HCT116 (cell line): ENCODE measurements at regions not wholly inside any gene's neighbourhood (a gene's known extent, or its start where the extent isn't known, plus 50 kb on each side); places are given as distances from the start of the nearest gene placed in this dataset.

Experiments used
- ATAC-seq: fragments of 200-7000 bp; cut with Tn5 transposase; 2 replicates; pipeline ENCODE4 v1.9.1; 2020; ENCODE audit warnings: mild to moderate bottlenecking, moderate library complexity
- BruUV-seq: library from RNA; stranded (reverse); fragments of 400-500 nt; replicated peaks from 2 replicates; lab custom pipeline; 2021; lab: Mats Ljungman, UMichigan
- CTCF ChIA-PET: fragments of 300-600 bp; sonication (Branson Sonifier 250); formaldehyde crosslinking; loops from one replicate; lab custom pipeline; 2021; ENCODE audit warnings: antibody characterized with exemption; lab: Charles Lee
- POLR2A ChIA-PET: fragments of 300-600, 350-600 bp; sonication (Branson Sonifier 250); formaldehyde crosslinking; loops from one replicate; lab custom pipeline; 2021; ENCODE audit warnings: antibody characterized with exemption; lab: Charles Lee
- RAD21 ChIA-PET, 2 experiments: fragments of 300-600 bp; sonication (Branson Sonifier 250); formaldehyde crosslinking; loops; one replicate each; lab custom pipeline; 2023; ENCODE audit warnings: low total read pairs in 2 of 2; ENCODE audit not compliant: uncharacterized antibody in 2 of 2, unreplicated experiment in 2 of 2, low non-redundant PET in 1 of 2; lab: Charles Lee
- DNase-seq: peaks from one replicate; pipeline ENCODE4 v3.0.0-alpha.2; 2010; ENCODE audit warnings: low read depth, low spot score
- H2AFZ ChIP-seq: fragments of 200-600 bp; shearing (Covaris generic), sonication (generic); 2 replicates; pipeline ENCODE4 v1.6.1; 2017; ENCODE audit warnings: low read depth, mixed run types, mixed read lengths, antibody characterized with exemption, low read length; ENCODE audit not compliant: poor library complexity, severe bottlenecking
- H3K27ac ChIP-seq: 2 replicates; pipeline ENCODE4 v1.5.1; 2012; ENCODE audit warnings: low read depth, low read length
- H3K27me3 ChIP-seq: fragments of 200-600 bp; sonication (generic); 2 replicates; pipeline ENCODE4 v1.6.1; 2016; ENCODE audit warnings: mixed run types, low read length, mixed read lengths; ENCODE audit not compliant: insufficient read depth
- H3K36me3 ChIP-seq, 2 experiments: fragments of 200-500 bp in 1 of 2; fragments of 200-600 bp in 1 of 2; sonication (Bioruptor generic) in 1 of 2; sonication (generic) in 1 of 2; 2 replicates each; pipeline versions ENCODE4 v1.5.1 to v1.6.1; 2014 to 2016; ENCODE audit warnings: low read length in 2 of 2, inconsistent platforms in 1 of 2, mixed read lengths in 1 of 2, mixed run types in 1 of 2; ENCODE audit not compliant: insufficient read depth in 2 of 2, control insufficient read depth in 1 of 2
- H3K4me1 ChIP-seq, 2 experiments: fragments of 200-600 bp in 1 of 2; sonication (generic) in 1 of 2; 2 replicates each; pipeline versions ENCODE4 v1.5.1 to v1.6.1; 2012 to 2017; ENCODE audit warnings: low read length in 2 of 2, inconsistent platforms in 1 of 2, mild to moderate bottlenecking in 1 of 2, mixed read lengths in 1 of 2, mixed run types in 1 of 2, moderate library complexity in 1 of 2; ENCODE audit not compliant: insufficient read depth in 2 of 2, control insufficient read depth in 1 of 2
- H3K4me2 ChIP-seq: fragments of 200-600 bp; sonication (generic); 2 replicates; pipeline ENCODE4 v1.6.1; 2017; ENCODE audit warnings: mixed run types, low read length, mixed read lengths
- H3K4me3 ChIP-seq, 2 experiments: fragments of 200-600 bp in 1 of 2; sonication (generic) in 1 of 2; replicated peaks in 1 of 2; 2 replicates each; pipeline ENCODE4 v1.5.1; 2011 to 2016; ENCODE audit warnings: low read length in 2 of 2, control low read depth in 1 of 2, low read depth in 1 of 2, mild to moderate bottlenecking in 1 of 2, mixed read lengths in 1 of 2, mixed run types in 1 of 2
- H3K79me2 ChIP-seq: fragments of 200-600 bp; sonication (generic); 2 replicates; pipeline ENCODE4 v1.6.1; 2017; ENCODE audit warnings: mild to moderate bottlenecking, mixed run types, low read length, moderate library complexity, mixed read lengths; ENCODE audit not compliant: insufficient read depth
- H3K9ac ChIP-seq: fragments of 200-600 bp; sonication (generic); 2 replicates; pipeline ENCODE4 v1.6.1; 2016; ENCODE audit warnings: low read length, mixed read lengths
- H3K9me2 ChIP-seq: fragments of 200-600 bp; sonication (generic), shearing (Covaris generic); 2 replicates; pipeline ENCODE4 v1.6.1; 2017; ENCODE audit warnings: mixed run types, mild to moderate bottlenecking, moderate library complexity; ENCODE audit not compliant: insufficient read depth
- H3K9me3 ChIP-seq, 2 experiments: fragments of 200-500 bp in 1 of 2; fragments of 200-600 bp in 1 of 2; sonication (Bioruptor generic) in 1 of 2; sonication (generic) in 1 of 2; 2 replicates each; pipeline ENCODE4 v1.6.1; 2014 to 2017; ENCODE audit warnings: low read length in 2 of 2, mixed read lengths in 2 of 2, inconsistent platforms in 1 of 2, low read depth in 1 of 2, mild to moderate bottlenecking in 1 of 2, mixed run types in 1 of 2, moderate library complexity in 1 of 2; ENCODE audit not compliant: control insufficient read depth in 1 of 2, insufficient read depth in 1 of 2
- H4K20me1 ChIP-seq: fragments of 200-600 bp; sonication (generic), shearing (Covaris generic); 2 replicates; pipeline ENCODE4 v1.6.1; 2017; ENCODE audit warnings: mixed run types, mild to moderate bottlenecking, moderate library complexity; ENCODE audit not compliant: insufficient read depth
- CBX3 ChIP-seq: IDR thresholded peaks from 2 replicates; pipeline ENCODE4 v1.6.1; 2012; ENCODE audit warnings: low read depth
- EGR1 ChIP-seq: IDR thresholded peaks from 2 replicates; pipeline ENCODE4 v1.6.1; 2012; ENCODE audit warnings: low read depth
- ELF1 ChIP-seq: IDR thresholded peaks from 2 replicates; pipeline ENCODE4 v1.6.1; 2012; ENCODE audit warnings: low read depth, borderline replicate concordance
- EZH2 ChIP-seq: fragments of 200-600 bp; sonication (generic); IDR thresholded peaks from 2 replicates; pipeline ENCODE4 v1.6.1; 2017; ENCODE audit warnings: antibody characterized with exemption, mixed run types
- EZH2phosphoT487 ChIP-seq: fragments of 200-600 bp; IDR thresholded peaks from 2 replicates; pipeline ENCODE4 v1.6.1; 2018; ENCODE audit warnings: antibody characterized with exemption, borderline replicate concordance
- JUND ChIP-seq: IDR thresholded peaks from 2 replicates; pipeline ENCODE4 v1.6.1; 2012
- YY1 ChIP-seq: IDR thresholded peaks from 2 replicates; pipeline ENCODE4 v1.6.1; 2011; ENCODE audit warnings: low read length, low read depth, moderate library complexity, mild to moderate bottlenecking; ENCODE audit not compliant: insufficient replicate concordance; ENCODE audit errors: extremely low read depth
- intact Hi-C: fragments of 100-400 bp; cut with micrococcal nuclease; formaldehyde crosslinking; loops from 2 replicates; pipeline ENCODE4 v1.10.0; 2022
- TF ChIP-seq, protein P1 (sequence below): IDR thresholded peaks from 2 replicates; pipeline ENCODE4 v1.6.1; 2012; ENCODE audit warnings: low read depth
- TF ChIP-seq, protein P2 (sequence below): IDR thresholded peaks from 2 replicates; pipeline ENCODE4 v1.6.1; 2012

DNA sequence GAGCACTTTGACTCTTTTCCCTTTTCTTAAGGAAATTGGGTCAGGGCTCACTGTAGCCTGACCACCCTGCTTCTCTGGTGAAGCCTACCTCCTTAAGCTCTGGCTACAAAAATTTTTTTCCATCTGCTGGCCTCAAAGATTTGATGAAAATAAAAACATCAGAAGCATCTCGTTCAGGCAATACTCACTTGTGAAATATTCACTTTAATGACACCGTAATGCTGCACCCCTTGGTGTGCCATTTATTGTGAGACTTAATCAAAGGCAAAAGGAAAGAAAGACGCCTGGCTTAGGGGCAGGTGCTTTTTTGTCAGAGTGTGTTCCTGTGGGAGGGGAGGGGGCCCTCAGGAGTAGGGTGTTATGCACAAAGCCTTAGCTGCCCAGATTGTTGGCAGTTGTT lies 155.0 kb upstream of the TMPO start:
- Histone ChIP-seq H3K4me1 (no peaks in the 10 kb centered on the region), H3K9me3 (no peaks in the 10 kb centered on the region), H3K27ac (no peak overlapping the region), H3K4me3 (no peak overlapping the region), H3K4me2 (no peak overlapping the region), H4K20me1 (no peaks in the 10 kb centered on the region), H3K9me2 (no peaks in the 10 kb centered on the region), H2AFZ (no peak overlapping the region), H3K9ac (no peak overlapping the region), H3K79me2 (no peaks in the 10 kb centered on the region), H3K36me3 (no peaks in the 10 kb centered on the region), H3K27me3 (peaks cover 65% of the 10 kb centered on the region)
- BruUV-seq = no TSS peak
- ATAC-seq (no peak), DNase-seq (no peak)
- TF ChIP-seq, protein P1, sequence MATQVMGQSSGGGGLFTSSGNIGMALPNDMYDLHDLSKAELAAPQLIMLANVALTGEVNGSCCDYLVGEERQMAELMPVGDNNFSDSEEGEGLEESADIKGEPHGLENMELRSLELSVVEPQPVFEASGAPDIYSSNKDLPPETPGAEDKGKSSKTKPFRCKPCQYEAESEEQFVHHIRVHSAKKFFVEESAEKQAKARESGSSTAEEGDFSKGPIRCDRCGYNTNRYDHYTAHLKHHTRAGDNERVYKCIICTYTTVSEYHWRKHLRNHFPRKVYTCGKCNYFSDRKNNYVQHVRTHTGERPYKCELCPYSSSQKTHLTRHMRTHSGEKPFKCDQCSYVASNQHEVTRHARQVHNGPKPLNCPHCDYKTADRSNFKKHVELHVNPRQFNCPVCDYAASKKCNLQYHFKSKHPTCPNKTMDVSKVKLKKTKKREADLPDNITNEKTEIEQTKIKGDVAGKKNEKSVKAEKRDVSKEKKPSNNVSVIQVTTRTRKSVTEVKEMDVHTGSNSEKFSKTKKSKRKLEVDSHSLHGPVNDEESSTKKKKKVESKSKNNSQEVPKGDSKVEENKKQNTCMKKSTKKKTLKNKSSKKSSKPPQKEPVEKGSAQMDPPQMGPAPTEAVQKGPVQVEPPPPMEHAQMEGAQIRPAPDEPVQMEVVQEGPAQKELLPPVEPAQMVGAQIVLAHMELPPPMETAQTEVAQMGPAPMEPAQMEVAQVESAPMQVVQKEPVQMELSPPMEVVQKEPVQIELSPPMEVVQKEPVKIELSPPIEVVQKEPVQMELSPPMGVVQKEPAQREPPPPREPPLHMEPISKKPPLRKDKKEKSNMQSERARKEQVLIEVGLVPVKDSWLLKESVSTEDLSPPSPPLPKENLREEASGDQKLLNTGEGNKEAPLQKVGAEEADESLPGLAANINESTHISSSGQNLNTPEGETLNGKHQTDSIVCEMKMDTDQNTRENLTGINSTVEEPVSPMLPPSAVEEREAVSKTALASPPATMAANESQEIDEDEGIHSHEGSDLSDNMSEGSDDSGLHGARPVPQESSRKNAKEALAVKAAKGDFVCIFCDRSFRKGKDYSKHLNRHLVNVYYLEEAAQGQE = no peak
- no peak for TF ChIP-seq EZH2
- no peak for TF ChIP-seq EZH2phosphoT487
- TF ChIP-seq CBX3 = no peak
- TF ChIP-seq EGR1 = no peak
- TF ChIP-seq ELF1 = no peak
- TF ChIP-seq, protein P2, sequence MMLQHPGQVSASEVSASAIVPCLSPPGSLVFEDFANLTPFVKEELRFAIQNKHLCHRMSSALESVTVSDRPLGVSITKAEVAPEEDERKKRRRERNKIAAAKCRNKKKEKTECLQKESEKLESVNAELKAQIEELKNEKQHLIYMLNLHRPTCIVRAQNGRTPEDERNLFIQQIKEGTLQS = no peak
- TF ChIP-seq YY1 = no peak
- no peak for TF ChIP-seq JUND
- CTCF ChIA-PET = no interaction called here
- intact Hi-C loops = no loop called here
- POLR2A ChIA-PET = no interaction called here
- RAD21 ChIA-PET = no interaction called here
